ENCODE measurements at regions not wholly inside any gene's neighbourhood (a gene's known extent, or its start where the extent isn't known, plus 50 kb on each side); places are given as distances from the start of the nearest gene placed in this dataset.

- Histone ChIP-seq H3K27me3 (ENCODE audit: control insufficient read depth, insufficient read depth, low read length) (no peaks in the 10 kb centered on the region), H3K9me3 (ENCODE audit: control insufficient read depth, insufficient read depth, low read depth, low read length) (no peaks in the 10 kb centered on the region), H3K36me3 (ENCODE audit: control insufficient read depth, insufficient read depth, low read length) (no peaks in the 10 kb centered on the region), H3K27ac (ENCODE audit: low read length) (no peak overlapping the region), H3K4me1 (ENCODE audit: control insufficient read depth, insufficient read depth, low read length) (no peaks in the 10 kb centered on the region), H3K4me3 (ENCODE audit: low read depth in 2 of 2, low read length in 2 of 2) (no peak overlapping the region)
- CTCF ChIA-PET: no interaction called here
- ATAC-seq: no peak
- DNase-seq (ENCODE audit: low read depth, low spot score): no peak
- no peak for TF ChIP-seq SIN3A (IDR thresholded peaks at IDR 0.05; ENCODE audit: borderline replicate concordance, insufficient read depth, low read depth, low read length)
- TF ChIP-seq TCF7L2 (IDR thresholded peaks at IDR 0.05; ENCODE audit: low read depth, low read length): no peak
- TF ChIP-seq CTCF (IDR thresholded peaks at IDR 0.05): no peak
- no peak for TF ChIP-seq POLR2AphosphoS5 (IDR thresholded peaks at IDR 0.05; ENCODE audit: low read depth, low read length)
- no peak for TF ChIP-seq REST (IDR thresholded peaks at IDR 0.05; ENCODE audit: insufficient read depth in 1 of 2, low read depth in 2 of 2, low read length in 1 of 2)
- BruUV-seq (replicated peaks): no TSS peak
- POLR2A ChIA-PET: no interaction called here
- intact Hi-C loops (cut with micrococcal nuclease; ENCODE audit: unreplicated experiment): no loop called here
- in situ Hi-C loops (cut with HindIII; ENCODE audit: low pct_unique_long_range_greater_than_20kb, low sequenced_read_pairs): no loop called here
Measured at GRCh38 chr16:75929046-75929445, 202.8 kb upstream of the CPHXL start.

- no peaks in the 10 kb centered on the region for H3K9me3 ChIP-seq (ENCODE audit: control insufficient read depth, insufficient read depth, low read depth, low read length)
- no peaks in the 10 kb centered on the region for H3K27me3 ChIP-seq (ENCODE audit: control insufficient read depth, insufficient read depth, low read length)
- DNase-seq (ENCODE audit: low read depth, low spot score): no peak
- ATAC-seq: no peak
- ChIA-PET POLR2A (no interaction called here), CTCF (no interaction called here)
- no peaks in the 10 kb centered on the region for H3K4me1 ChIP-seq (ENCODE audit: control insufficient read depth, insufficient read depth, low read length)
- in situ Hi-C loops (cut with HindIII; ENCODE audit: low pct_unique_long_range_greater_than_20kb, low sequenced_read_pairs): no loop called here
- no peak for TF ChIP-seq CTCF (IDR thresholded peaks at IDR 0.05)
- TF ChIP-seq REST (IDR thresholded peaks at IDR 0.05; ENCODE audit: insufficient read depth in 1 of 2, low read depth in 2 of 2, low read length in 1 of 2): no peak
- TF ChIP-seq TCF7L2 (IDR thresholded peaks at IDR 0.05; ENCODE audit: low read depth, low read length): no peak
- no peak for TF ChIP-seq POLR2AphosphoS5 (IDR thresholded peaks at IDR 0.05; ENCODE audit: low read depth, low read length)
- no peak for TF ChIP-seq SIN3A (IDR thresholded peaks at IDR 0.05; ENCODE audit: borderline replicate concordance, insufficient read depth, low read depth, low read length)
- no peak overlapping the region for H3K4me3 ChIP-seq (ENCODE audit: low read depth in 2 of 2, low read length in 2 of 2)
- intact Hi-C loops (cut with micrococcal nuclease; ENCODE audit: unreplicated experiment): no loop called here
- H3K36me3 ChIP-seq (ENCODE audit: control insufficient read depth, insufficient read depth, low read length): no peaks in the 10 kb centered on the region
- no TSS peak for BruUV-seq (replicated peaks)
- H3K27ac ChIP-seq (ENCODE audit: low read length): no peak overlapping the region
Measured at GRCh38 chr16:75931043-75931442, 204.8 kb upstream of the CPHXL start.
